GM21619 (cell line): ENCODE measurements at regions not wholly inside any gene's neighbourhood (a gene's known extent, or its start where the extent isn't known, plus 50 kb on each side); places are given as distances from the start of the nearest gene placed in this dataset.
A peak's percentile ranks its signal among the peaks of the same experiment; 100 is the strongest.

Experiments
- ATAC-seq: cut with Tn5 transposase; IDR thresholded peaks from one replicate; pipeline ENCODE4 v1.9.1; 2021; ENCODE audit not compliant: unreplicated experiment

DNA sequence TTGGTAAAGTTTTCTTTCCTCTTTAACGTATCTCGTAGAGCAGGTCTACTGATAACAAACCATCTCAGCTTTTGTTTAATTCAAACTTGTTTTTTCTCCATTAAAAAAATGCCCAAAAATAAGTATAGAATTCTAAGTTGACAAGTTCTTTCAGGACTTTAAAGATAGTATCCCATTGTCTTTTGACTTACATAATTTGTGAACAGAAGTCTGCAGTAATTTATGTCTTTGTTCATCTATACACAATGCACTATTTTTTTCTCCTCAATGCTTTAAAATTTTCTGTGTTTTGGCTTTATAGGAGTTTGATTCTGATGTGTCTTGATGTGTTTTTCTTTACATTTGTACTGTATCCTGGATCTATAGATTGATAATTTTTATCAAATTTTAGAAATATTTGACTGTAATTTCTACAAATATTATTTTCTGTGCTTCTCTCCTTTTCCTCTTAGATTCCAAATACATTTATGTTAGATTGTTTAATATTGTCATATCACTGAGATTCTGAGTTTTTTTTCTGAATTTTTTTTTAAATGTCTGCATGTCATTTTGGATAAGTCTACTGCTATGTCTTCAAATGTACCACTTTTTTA, 143.3 kb downstream of the FTCDNL1 start:
- ATAC-seq: no peak

DNA sequence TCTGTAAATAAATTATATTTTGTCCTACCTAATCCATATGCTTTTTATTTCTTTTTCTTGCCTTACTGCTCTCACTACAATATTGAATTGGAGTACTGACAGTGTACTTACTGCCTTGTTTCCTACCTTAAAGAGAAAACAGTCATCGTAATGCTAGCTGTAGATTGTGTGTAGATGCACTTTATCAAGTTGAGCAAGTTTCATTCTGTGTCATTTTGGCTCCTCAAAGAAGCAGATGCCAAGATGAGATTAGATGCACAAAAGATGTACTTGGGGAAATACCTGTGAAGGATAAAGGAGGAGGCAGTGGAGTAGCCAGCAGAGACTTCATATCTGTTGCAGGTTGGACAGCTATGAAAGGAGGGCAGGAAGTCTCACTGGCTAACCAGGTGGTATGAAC, 145.5 kb downstream of the FTCDNL1 start:
- ATAC-seq: no peak

DNA sequence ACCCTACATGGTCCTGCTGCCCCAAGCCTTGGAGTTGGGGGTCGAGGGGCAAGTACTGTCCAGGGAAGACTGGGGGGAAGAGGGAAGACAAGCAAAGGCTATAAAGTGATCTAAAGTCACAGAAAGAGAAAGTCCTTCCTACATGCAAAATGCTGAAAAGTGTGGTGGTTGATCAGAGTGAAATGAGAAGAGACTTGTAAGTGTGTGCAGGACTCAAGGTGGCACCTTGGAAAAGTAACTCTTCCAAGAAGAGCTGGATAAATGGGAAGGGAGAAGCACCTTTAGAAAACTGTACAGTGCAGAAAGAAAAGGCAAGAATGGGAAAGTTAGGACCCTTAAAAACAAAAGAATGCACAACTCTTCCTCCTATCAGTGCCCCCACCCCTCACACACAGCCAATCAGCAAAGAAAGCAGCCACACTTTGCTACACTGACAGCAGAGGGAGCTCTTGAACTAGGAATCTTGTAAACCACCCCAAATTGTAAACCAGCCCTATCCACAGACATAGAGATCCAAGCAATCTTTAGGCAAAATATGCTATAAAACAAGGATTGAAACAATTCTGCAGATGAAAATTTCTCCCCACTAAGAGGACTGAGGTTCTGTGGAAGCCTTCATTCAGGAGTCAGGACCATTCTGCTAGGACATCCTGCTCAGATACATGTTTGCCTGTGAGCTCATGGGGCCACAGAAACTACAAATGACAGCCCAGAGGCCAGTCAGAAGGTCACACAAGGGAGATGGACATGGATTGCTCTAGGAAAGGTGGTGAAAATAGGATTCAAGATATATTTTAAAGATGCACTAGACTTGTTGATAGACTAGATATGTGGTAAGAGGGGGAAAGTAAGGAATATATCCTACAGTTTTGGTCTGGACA, 146.4 kb downstream of the FTCDNL1 start:
- ATAC-seq: no peak

DNA sequence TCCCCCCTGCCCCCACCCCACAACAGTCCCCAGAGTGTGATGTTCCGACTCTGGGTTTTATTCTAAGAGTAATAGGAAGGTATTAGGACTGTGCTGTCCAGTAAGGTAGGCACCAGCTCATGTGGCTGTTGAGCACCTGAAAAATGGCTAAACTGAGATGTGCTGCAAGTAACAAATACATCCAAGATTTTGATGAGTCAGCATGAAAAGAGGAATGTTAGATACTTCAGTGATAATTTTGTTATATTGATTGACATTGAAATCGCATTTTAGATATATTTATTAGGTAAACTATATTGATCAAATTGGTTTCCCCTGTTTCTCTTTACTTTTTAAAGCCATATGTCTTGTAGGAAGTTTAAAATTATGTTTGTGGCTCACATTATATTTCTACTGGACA, 147.8 kb downstream of the FTCDNL1 start:
- ATAC-seq: no peak

DNA sequence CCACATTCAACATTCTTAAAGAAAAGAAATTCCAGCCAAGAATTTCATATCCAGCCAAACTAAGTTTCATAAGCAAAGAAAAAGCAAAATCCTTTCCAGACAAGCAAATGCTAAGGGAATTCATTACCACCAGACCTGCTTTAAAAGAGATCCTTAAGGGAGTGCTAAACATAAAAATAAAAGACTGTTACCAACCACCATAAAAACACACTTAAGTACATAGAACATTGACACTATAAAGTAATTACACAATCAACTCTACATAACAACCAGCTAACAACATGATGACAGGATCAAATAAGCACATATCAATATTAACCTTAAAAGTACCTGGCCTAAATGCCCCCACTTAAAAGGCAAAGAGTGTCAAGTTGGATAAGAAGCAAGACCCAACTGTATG, 153.5 kb downstream of the FTCDNL1 start:
- ATAC-seq: no peak

DNA sequence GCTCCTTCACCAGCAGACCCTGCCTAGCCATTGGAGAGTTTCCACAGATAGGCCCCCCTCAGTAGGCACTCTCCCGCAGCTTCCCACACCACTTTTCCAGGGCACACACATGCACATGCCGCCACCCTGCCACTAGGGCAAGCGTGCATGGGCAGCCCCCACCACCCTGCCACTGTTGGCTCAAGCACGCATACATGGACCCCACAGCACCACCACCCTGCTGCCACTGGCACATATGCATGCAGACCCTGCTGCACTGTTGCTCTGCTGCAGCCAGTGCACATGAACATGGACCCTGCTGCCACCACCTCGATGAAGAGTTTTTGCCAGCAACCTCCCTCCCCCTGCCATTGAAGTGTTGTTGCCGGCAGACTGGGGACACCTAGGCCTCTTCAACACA, 154.9 kb downstream of the FTCDNL1 start:
- no peak for ATAC-seq

DNA sequence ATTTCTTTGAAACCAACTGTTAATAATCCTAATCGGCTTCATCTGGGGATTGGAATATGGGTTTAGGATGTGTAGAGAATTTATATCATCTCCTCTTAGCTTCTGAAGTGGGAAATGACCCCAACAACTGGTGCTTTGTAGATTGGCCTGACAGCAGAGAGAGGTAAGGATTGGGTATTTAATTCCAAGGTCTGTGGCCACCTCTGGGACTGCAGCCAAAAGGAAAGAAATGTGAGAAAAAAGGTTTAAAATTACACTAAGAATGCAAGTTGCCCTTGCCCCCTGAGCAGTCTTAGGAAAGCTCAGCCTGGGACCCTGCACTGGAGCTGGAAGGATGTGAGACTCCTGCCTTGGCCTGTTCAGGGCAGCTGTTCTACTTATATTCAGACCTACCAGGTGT, 157.1 kb downstream of the FTCDNL1 start:
- ATAC-seq: no peak

DNA sequence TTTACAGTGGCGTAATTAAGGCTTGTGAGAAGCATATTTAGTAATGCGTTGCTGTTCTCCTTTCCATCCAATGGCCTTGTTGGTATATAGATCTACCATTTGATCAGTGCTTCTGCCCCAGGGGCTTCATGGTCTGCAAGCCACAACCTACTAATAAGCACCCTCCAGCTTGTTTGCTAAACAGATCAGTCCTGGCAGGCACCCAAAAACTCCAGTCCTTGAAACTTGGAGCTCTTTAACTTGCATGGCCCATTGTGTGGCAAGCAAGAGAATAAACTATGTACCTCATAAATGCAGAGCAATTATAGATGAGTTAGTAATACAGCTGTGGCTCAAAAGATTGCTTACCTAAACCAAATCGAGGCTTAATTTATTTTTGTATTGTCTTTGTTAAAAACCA, 158.5 kb downstream of the FTCDNL1 start:
- ATAC-seq: no peak

DNA sequence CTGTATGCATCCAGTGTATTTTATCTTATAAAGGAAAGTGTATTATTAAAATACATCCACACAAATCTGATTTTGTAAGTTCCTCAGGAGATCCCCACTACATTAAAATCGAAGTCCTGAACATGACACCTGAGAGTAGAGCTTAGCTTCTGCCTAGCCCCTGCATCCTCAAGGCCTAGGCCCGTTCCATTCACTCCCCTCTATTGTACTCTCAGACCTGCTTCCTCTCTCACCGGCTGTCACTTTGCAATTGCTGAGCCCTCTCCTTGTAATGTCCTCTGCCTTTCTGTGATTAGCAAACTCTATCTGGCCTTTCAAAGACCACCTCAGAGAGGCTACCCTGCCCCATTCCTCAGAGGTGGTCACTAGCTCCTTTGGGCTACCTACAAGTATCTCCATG, 160.8 kb downstream of the FTCDNL1 start:
- no peak for ATAC-seq

DNA sequence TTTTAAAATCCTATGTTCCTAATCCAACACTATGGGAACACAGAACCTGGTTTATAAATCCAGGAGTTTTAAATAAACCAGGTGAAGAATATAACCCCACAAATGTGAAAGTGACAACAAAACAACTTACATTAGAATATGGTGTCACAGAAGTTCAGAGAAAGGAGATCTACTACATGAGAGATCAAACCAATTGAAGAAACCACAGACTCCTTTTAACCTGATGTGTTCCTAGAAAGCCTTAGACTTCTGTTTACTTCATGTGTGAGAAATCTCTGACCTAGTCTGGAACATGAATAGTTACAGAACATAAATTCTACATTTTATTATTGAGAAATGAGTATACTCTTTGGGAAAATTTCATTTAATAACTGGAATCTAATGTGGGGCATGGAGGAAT, 165.3 kb downstream of the FTCDNL1 start:
- ATAC-seq: no peak

DNA sequence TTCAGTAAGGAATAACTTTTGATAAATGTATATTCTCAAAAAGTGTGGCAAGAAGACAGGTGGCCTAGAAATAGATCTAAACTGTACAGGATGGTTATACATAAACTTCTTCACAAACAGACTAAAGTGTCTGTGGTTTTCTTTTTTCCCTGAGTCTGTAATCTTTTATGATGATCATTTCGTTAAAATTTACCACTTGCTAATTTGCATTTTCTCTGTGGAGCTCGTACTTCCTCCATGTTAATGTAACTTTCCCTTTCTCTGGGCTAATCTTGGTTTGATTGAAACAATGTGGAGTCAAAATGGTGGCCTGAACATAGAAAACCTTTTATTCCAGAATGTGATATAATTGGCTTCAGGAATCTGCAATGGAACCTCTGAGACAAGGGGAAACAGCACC, 166.2 kb downstream of the FTCDNL1 start:
- ATAC-seq: peak; percentile 73

DNA sequence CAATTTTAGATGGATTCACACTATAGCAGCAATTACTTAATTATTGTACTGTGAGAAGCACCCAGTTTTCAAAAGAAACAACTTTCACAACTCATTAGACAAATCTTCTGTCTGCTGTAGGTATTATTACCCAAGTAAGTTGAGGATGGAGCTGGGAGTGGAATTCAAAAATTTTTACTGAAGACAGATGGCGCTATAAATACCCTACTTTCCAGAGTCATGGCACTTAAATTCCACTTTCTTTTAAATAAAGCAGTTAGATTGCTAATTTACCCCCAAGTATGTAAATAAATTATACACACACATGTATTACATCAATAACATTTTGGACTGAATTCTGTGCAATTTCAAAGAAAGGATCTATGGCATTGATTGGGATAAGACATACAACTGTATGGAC, 166.8 kb downstream of the FTCDNL1 start:
- ATAC-seq: no peak

DNA sequence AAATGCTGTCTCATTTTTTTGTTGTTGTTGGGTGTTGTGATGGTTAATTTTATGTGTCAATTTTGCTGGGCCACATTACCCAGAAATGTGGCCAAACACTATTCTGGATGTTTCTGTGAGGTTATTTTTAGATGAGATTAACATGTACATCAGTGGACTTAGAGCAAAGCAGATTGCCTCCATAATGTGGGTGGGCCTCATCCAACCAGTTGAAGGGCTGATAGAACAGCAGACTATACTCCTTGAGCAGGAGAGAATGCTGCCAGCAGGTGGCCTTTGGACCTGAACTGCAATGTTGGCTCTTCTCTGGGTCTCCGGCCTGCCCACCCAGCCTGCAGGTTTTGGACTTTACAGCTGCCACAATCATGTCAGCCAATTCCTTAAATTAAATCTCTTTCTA, 169.0 kb downstream of the FTCDNL1 start:
- no peak for ATAC-seq

DNA sequence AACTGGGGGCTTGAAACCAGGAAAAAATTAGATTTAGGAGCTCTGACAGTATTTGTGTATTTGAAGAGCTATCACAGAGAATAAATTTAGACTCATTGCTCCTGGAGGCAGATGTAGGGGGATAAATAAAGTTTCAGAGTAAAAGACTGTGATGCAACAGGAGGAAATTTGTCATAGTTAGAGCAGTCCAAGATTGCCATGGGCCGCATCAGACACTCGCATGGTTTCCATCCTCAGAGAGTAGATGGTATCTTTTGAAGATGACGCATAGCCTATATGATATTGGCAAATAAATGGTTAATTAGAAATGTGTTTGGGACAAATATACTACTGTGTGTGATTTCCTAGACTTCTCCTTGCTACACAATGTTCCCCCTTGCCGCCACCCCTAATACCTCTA, 170.5 kb downstream of the FTCDNL1 start:
- ATAC-seq: no peak

DNA sequence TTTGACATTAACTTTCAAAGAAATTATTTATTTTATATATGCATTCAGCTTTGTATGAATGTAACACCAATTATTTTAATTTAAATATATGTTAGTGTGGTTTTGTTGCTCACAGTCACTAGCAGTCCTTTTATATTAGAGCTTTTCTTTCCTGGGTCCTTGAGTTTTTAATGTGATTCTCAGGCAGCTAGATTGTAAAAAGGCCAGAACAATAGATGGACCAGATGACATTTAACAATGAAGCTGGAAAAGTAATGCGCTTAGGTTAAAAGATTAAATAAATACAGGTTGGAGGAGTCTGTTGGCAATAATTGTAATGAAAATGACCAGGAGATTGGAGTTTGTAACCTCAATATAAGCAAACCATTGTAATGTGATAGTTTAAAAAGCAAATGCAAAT, 171.1 kb downstream of the FTCDNL1 start:
- ATAC-seq: no peak

DNA sequence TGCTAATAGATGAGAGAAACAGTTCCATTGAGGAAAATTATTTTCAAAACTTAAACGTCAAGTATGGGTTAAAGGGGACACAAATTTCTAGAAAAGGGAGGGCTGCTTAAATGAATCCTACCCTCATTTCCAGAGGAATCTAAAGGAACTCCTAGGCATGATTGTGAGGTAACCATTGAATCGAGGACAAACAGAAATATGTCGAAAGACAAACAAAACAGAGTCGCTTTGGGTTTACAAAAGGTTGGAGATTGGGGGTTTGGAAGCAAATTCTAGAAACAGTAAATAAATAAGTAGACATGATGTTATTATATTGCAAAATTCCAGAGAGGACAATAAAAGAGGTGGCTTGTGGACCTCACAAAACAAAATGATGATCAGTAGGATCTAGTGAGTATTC, 173.1 kb downstream of the FTCDNL1 start:
- ATAC-seq: no peak

DNA sequence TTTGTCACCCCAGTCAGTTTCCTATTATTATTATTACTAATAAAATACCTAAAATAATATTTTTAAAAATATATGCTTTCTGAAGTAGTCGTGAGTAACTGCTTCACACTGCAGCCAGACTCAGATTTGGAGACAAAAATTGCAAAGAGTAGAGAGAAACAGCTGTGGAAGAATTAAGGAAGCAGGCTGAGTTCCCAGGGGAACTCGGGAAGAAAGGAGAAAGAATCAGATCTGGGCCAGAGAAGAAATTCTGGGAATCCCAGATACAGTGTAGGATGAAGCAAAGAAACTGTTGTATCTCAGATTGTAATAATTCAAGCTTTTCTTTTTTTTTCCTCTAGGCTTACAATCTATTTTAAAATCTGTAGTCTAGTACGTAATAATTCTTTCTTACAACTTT, 182.3 kb downstream of the FTCDNL1 start:
- no peak for ATAC-seq

DNA sequence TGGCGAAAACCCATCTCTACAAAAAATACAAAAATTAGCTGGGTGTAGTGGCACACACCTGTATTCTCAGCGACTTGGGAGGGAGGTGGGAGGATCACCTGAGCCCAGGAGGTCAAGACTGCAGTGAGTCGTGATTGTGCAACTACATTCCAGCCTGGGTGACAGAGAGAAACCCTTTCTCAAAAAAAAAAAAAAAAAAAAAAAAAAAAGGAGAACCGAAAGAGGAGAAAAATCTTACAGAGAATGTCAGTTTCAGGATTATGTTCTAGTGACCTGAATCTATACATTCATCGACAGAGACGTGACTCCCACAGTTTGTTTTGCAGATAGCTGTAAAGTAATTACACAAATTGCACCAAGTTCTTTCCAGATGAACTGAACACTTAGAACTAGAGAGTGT, 187.8 kb downstream of the FTCDNL1 start:
- peak; percentile 76 for ATAC-seq

DNA sequence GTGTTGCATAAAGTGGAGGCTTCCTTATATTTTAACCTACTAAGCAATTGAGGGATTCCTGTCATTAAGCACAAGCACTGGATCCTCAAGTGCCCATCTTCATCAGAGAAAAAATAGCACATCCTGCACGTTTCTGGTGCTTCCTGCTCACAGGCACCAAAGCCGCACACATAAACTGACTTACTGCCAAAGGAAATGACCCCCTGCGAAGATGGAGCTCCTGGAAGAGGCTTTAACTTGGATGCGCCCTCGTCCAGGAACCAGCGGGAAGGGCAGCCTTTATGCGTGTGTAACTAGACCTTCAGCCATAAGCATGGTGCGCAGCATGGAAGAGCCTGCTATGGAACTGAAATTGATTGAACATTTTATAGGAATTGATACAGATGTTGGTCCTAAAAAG, 188.7 kb downstream of the FTCDNL1 start:
- ATAC-seq: no peak

DNA sequence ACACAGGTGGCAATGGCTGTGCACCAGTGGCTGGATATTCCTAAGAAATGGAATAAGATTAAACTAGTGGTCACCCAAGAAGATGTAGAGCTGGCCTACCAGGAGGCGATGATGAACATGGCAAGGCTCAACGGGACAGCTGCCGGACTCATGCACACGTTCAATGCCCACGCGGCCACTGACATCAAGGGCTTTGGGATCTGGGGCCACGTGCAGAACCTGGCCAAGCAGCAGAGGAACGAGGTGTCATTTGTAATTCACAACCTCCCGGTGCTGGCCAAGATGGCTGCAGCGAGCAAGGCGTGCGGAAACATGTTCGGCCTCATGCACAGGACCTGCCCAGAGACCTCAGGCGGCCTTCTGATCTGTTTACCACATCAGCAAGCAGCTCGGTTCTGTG, 190.8 kb downstream of the FTCDNL1 start:
- no peak for ATAC-seq

DNA sequence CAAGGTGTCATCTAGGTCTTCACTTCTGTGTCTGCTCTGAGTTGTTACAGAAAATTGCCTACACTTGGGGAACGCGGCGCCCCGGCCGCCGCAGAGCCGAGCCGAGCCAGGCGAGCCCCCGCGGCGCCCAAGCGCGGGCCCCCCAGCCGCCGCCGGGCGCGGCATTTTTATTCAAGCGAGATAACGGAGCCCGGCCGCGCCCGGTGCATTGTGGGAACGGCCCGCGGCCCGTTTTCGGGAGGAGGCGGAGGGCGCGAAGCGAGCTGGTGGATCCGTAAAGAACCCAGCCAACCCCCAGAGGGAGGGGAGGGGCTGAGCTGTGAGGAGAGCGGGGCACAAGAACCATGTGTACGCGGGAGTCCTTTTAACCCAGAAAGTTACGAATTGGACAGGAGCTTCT, 191.8 kb downstream of the FTCDNL1 start:
- ATAC-seq: no peak

DNA sequence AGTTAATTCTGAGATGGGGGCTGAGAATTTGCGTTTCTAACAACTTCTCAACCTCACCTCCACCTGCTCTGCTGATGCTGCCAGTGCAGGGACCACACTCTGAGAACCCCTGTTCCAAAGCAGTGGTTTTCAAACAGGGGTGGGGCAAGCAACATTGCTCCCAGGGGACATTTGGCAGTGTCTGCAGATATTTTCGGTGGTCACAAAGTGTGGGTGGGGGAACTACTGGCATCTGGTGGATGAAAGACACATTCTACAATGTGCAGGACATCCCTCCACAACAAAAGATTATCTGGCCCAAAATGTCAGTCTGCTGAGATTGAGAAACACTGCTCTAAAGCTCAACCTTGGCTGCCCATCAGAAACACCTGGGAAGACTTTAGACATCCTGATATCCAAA, 188.7 kb upstream of the SATB2 start:
- ATAC-seq: peak; percentile 92

DNA sequence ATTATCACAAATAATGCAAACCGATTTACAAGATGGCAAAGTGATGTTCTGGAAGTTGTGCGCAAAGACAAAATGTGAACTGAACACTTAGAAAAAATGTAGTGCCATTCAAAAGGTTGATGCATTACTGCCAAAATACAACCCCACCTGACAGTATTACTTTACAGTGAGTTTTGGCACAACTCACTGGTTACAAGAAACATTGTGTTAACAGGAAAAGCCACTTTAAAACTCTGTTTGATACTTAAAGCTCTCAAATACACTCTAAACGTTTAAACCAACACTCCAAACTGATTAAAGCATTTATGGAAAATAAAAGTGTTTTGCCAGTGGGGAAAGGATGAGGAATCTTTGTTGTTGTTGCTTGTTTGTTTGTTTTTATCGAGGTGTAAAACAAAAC, 173.4 kb upstream of the SATB2 start:
- ATAC-seq: no peak
